Chondrocyte (in vitro differentiated cells): ENCODE measurements at regions not wholly inside any gene's neighbourhood (a gene's known extent, or its start where the extent isn't known, plus 50 kb on each side); places are given as distances from the start of the nearest gene placed in this dataset.

Experiments
- DNase-seq: peaks from one replicate; pipeline ENCODE4 v3.0.0; 2021; ENCODE audit warnings: mixed read lengths, low spot score
- H3K27ac Mint-ChIP-seq: one replicate; pipeline ENCODE4 v1.8.0; 2021; ENCODE audit warnings: mild to moderate bottlenecking, moderate library complexity, mixed read lengths; ENCODE audit not compliant: unreplicated experiment
- H3K27me3 Mint-ChIP-seq: 2 replicates; pipeline ENCODE4 v1.8.0; 2021; ENCODE audit warnings: low read depth, mixed read lengths
- H3K36me3 Mint-ChIP-seq: 2 replicates; pipeline ENCODE4 v1.8.0; 2021; ENCODE audit warnings: low read depth, mixed read lengths
- H3K4me1 Mint-ChIP-seq: 2 replicates; pipeline ENCODE4 v1.8.0; 2021; ENCODE audit warnings: low read depth, mild to moderate bottlenecking, mixed read lengths
- H3K4me3 Mint-ChIP-seq: one replicate; pipeline ENCODE4 v1.8.0; 2021; ENCODE audit warnings: mild to moderate bottlenecking, moderate library complexity, mixed read lengths; ENCODE audit not compliant: unreplicated experiment
- H3K9me3 Mint-ChIP-seq: 2 replicates; pipeline ENCODE4 v1.8.0; 2021; ENCODE audit warnings: low read depth, mixed read lengths
- CTCF ChIP-seq: fragments of 200-600 bp; sonication (generic); IDR thresholded peaks from 2 replicates; pipeline ENCODE4 v1.5.0; 2021; ENCODE audit warnings: antibody characterized with exemption, mild to moderate bottlenecking, moderate library complexity

DNA sequence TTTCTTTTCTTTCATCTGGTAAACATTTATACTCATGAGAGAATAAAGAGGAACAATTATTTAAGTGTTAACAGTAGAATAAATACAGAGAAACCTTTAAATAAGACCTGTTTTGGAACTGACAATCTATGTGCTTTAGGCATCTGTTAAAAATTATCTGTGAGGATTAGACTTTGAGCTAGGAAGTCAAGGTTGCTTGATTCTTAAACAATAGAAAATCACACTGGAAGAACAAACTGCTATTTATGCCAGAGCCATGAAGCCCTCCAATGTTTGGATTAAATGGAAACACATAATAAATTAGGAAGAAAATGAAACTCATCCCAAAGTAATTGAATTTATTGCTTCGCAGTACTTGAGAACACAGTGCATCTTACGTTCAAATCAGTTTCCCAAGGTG lies 207.2 kb upstream of the NPY2R start:
- Mint-ChIP-seq H3K4me1 (peaks cover 5% of the 10 kb centered on the region), H3K27ac (no peak overlapping the region), H3K9me3 (peaks cover 4% of the 10 kb centered on the region), H3K36me3 (no peaks in the 10 kb centered on the region), H3K27me3 (no peaks in the 10 kb centered on the region), H3K4me3 (no peak overlapping the region)
- DNase-seq: no peak
- TF ChIP-seq CTCF: no peak

DNA sequence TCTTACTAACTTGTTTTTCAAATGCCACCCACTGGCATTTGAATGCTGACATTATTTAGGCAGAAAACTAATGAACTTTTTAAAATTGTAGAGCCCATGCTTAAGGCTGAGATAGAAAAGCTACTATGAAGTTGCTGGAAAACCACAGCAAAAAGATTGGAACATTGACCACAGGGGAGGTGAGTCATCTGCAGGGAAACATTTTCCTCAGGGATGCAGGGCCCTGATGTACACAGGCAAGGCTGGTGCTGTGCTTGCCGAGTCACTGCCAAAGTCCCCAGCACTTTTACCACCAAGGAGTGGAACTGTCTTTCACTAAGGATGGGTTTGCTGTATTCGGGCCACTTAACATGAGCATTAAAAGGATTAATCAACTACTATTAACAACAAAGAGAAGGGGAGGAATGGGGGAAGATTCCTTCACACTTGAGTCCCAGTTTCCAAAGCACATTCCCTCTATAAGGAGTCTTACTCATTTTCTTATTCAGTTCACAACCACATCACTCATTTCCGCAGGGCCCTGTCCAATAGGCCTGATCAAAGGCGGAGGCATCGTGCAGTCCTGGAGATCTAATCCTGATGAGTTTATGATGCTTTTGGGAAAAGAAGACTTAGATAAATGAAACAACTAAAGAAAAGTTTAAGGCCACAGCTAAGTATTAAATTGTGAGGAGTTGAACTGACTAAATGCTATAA lies 202.9 kb upstream of the NPY2R start:
- H3K27me3 Mint-ChIP-seq: peaks cover under 1% of the 10 kb centered on the region
- DNase-seq: no peak
- TF ChIP-seq CTCF: no peak
- peaks cover 3% of the 10 kb centered on the region for H3K9me3 Mint-ChIP-seq
- H3K4me1 Mint-ChIP-seq: no peaks in the 10 kb centered on the region
- H3K36me3 Mint-ChIP-seq: no peaks in the 10 kb centered on the region
- no peak overlapping the region for H3K27ac Mint-ChIP-seq
- H3K4me3 Mint-ChIP-seq: no peak overlapping the region

DNA sequence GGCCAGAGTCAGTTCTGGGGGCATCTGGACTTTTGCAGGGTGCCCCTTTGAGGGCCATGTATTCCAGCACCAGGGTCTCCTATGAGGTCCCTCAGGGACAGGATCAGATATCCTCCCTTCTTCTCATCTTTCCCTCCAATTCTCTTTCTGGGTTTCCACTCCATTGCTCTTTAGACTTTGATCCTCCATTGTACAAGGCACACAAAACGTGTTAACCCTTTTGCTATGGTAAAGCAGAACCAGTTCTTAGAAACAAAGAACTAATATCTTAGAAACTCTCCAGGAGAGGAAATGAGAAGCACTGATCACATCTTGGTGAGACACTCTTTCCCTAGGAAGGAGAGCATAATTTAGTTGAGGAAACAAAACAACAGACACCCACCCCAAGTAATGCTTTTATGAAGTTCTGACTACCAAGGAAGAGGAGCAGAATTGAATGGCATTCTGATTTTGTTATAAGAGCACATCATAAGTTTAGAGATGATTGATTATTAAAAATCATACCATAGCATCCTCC lies 200.7 kb upstream of the NPY2R start:
- DNase-seq: no peak
- Mint-ChIP-seq H3K9me3 (peaks cover 3% of the 10 kb centered on the region), H3K36me3 (no peaks in the 10 kb centered on the region), H3K27me3 (peaks cover 2% of the 10 kb centered on the region), H3K4me3 (no peak overlapping the region), H3K27ac (no peak overlapping the region), H3K4me1 (no peaks in the 10 kb centered on the region)
- TF ChIP-seq CTCF: no peak

DNA sequence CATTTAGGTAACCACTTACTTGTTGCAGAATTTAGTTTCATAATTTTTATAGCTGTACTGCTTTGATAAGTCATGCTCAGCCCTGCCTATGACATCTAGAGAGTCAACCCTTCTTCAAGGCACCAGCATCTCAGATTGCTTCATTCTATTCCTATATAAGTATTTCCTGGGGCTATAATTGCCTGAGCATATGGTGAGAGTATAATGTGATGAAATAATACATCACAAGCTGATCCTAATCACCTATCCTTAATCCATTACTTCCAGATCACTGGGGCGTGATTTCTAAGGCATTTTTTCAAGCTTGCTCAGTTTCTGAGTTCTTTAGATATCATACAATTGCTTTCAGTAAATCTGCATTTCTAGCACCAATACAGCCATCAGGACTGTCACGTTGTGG lies 200.0 kb upstream of the NPY2R start:
- Mint-ChIP-seq H3K27me3 (peaks cover 2% of the 10 kb centered on the region), H3K27ac (no peak overlapping the region), H3K36me3 (no peaks in the 10 kb centered on the region), H3K9me3 (peaks cover 3% of the 10 kb centered on the region), H3K4me3 (no peak overlapping the region), H3K4me1 (no peaks in the 10 kb centered on the region)
- no peak for TF ChIP-seq CTCF
- DNase-seq: no peak

- H3K4me1 Mint-ChIP-seq: no peaks in the 10 kb centered on the region
- TF ChIP-seq CTCF: no peak
- peaks cover 3% of the 10 kb centered on the region for H3K9me3 Mint-ChIP-seq
- no peak overlapping the region for H3K4me3 Mint-ChIP-seq
- no peak overlapping the region for H3K27ac Mint-ChIP-seq
- H3K27me3 Mint-ChIP-seq: peaks cover 2% of the 10 kb centered on the region
- no peaks in the 10 kb centered on the region for H3K36me3 Mint-ChIP-seq
- no peak for DNase-seq
Measured at GRCh38 chr4:155009288-155009687, 199.1 kb upstream of the NPY2R start.
